ENCODE measurements at regions not wholly inside any gene's neighbourhood (a gene's known extent, or its start where the extent isn't known, plus 50 kb on each side); places are given as distances from the start of the nearest gene placed in this dataset.

- Histone ChIP-seq H3K36me3 (ENCODE audit: insufficient read depth, low read length) (no peaks in the 10 kb centered on the region), H3K79me2 (ENCODE audit: insufficient read depth, low read length) (no peaks in the 10 kb centered on the region), H3K4me3 (ENCODE audit: insufficient read depth, low read length) (no peak overlapping the region), H3K27me3 (ENCODE audit: insufficient read depth, low read length) (no peaks in the 10 kb centered on the region), H4K20me1 (ENCODE audit: insufficient read depth, low read length) (no peaks in the 10 kb centered on the region), H3K9me3 (ENCODE audit: low read depth, low read length) (no peaks in the 10 kb centered on the region), H3K4me2 (ENCODE audit: insufficient read depth, low read length) (no peak overlapping the region), H2AFZ (ENCODE audit: low read length) (peak overlapping the region; percentile 49), H3K27ac (ENCODE audit: low read depth, low read length) (no peak overlapping the region), H3K4me1 (ENCODE audit: insufficient read depth, low read length) (peaks cover 5% of the 10 kb centered on the region)
- TF ChIP-seq, protein P1, sequence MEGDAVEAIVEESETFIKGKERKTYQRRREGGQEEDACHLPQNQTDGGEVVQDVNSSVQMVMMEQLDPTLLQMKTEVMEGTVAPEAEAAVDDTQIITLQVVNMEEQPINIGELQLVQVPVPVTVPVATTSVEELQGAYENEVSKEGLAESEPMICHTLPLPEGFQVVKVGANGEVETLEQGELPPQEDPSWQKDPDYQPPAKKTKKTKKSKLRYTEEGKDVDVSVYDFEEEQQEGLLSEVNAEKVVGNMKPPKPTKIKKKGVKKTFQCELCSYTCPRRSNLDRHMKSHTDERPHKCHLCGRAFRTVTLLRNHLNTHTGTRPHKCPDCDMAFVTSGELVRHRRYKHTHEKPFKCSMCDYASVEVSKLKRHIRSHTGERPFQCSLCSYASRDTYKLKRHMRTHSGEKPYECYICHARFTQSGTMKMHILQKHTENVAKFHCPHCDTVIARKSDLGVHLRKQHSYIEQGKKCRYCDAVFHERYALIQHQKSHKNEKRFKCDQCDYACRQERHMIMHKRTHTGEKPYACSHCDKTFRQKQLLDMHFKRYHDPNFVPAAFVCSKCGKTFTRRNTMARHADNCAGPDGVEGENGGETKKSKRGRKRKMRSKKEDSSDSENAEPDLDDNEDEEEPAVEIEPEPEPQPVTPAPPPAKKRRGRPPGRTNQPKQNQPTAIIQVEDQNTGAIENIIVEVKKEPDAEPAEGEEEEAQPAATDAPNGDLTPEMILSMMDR (IDR thresholded peaks at IDR 0.05; ENCODE audit: extremely low read depth, low read depth, low read length), result no peak
- DNase-seq (ENCODE audit: insufficient read length, low spot score, missing footprints), result peak; percentile 35
Observed at GRCh38 chr5:43785198-43785597, 182.2 kb downstream of the NNT start.

GRCh38 chr5:43780586-43780985 is 177.6 kb downstream of the NNT start:
- Histone ChIP-seq H3K36me3 (ENCODE audit: insufficient read depth, low read length) (no peaks in the 10 kb centered on the region), H2AFZ (ENCODE audit: low read length) (peak overlapping the region; percentile 14), H3K79me2 (ENCODE audit: insufficient read depth, low read length) (no peaks in the 10 kb centered on the region), H4K20me1 (ENCODE audit: insufficient read depth, low read length) (no peaks in the 10 kb centered on the region), H3K4me3 (ENCODE audit: insufficient read depth, low read length) (no peak overlapping the region), H3K27me3 (ENCODE audit: insufficient read depth, low read length) (no peaks in the 10 kb centered on the region), H3K4me1 (ENCODE audit: insufficient read depth, low read length) (peaks cover 5% of the 10 kb centered on the region), H3K9me3 (ENCODE audit: low read depth, low read length) (no peaks in the 10 kb centered on the region), H3K27ac (ENCODE audit: low read depth, low read length) (peak overlapping the region; percentile 68), H3K4me2 (ENCODE audit: insufficient read depth, low read length) (no peak overlapping the region)
- DNase-seq (ENCODE audit: insufficient read length, low spot score, missing footprints), result peak; percentile 76
- TF ChIP-seq, protein P1 (IDR thresholded peaks at IDR 0.05; ENCODE audit: extremely low read depth, low read depth, low read length), result no peak

DNA sequence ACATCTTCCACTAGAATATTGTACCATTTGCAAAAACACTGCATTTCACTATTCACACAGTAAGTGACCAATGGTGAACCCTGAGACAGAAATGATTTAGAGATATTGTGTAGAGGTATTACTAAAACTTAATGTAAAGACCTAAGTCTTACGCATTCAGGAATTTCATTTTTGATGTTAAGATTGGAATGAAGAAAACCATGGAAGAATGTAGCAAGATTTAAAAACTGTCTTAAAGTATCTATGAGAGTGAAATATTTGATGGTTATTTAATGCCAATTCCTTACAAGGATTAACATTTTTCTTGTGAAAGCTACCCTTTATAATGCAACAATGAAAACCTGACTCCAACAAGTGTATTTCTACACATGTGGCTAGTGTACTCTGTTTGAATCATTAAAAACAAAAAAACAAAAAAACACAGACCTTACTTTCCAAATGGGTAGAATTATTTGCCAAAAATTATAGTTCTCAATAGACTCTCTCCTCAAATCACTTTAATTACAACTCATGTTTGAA is 172.0 kb downstream of the NNT start:
- no peaks in the 10 kb centered on the region for H3K27me3 ChIP-seq (ENCODE audit: insufficient read depth, low read length)
- H3K36me3 ChIP-seq (ENCODE audit: insufficient read depth, low read length), result no peaks in the 10 kb centered on the region
- no peak overlapping the region for H3K4me2 ChIP-seq (ENCODE audit: insufficient read depth, low read length)
- no peaks in the 10 kb centered on the region for H3K79me2 ChIP-seq (ENCODE audit: insufficient read depth, low read length)
- H2AFZ ChIP-seq (ENCODE audit: low read length), result no peak overlapping the region
- no peak overlapping the region for H3K27ac ChIP-seq (ENCODE audit: low read depth, low read length)
- DNase-seq (ENCODE audit: insufficient read length, low spot score, missing footprints), result no peak
- TF ChIP-seq, protein P1 (IDR thresholded peaks at IDR 0.05; ENCODE audit: extremely low read depth, low read depth, low read length), result no peak
- H3K9me3 ChIP-seq (ENCODE audit: low read depth, low read length), result no peaks in the 10 kb centered on the region
- H3K4me3 ChIP-seq (ENCODE audit: insufficient read depth, low read length), result no peak overlapping the region
- H4K20me1 ChIP-seq (ENCODE audit: insufficient read depth, low read length), result no peaks in the 10 kb centered on the region
- peaks cover 18% of the 10 kb centered on the region for H3K4me1 ChIP-seq (ENCODE audit: insufficient read depth, low read length)

- peak overlapping the region; percentile 95 for H3K27ac ChIP-seq (ENCODE audit: low read depth, low read length)
- no peak for DNase-seq (ENCODE audit: insufficient read length, low spot score, missing footprints)
- H3K27me3 ChIP-seq (ENCODE audit: insufficient read depth, low read length), result no peaks in the 10 kb centered on the region
- H3K4me3 ChIP-seq (ENCODE audit: insufficient read depth, low read length), result no peak overlapping the region
- no peak overlapping the region for H2AFZ ChIP-seq (ENCODE audit: low read length)
- H3K79me2 ChIP-seq (ENCODE audit: insufficient read depth, low read length), result no peaks in the 10 kb centered on the region
- H3K4me1 ChIP-seq (ENCODE audit: insufficient read depth, low read length), result peaks cover 22% of the 10 kb centered on the region
- H3K4me2 ChIP-seq (ENCODE audit: insufficient read depth, low read length), result peak overlapping the region; percentile 21
- TF ChIP-seq, protein P1 (IDR thresholded peaks at IDR 0.05; ENCODE audit: extremely low read depth, low read depth, low read length), result no peak
- no peaks in the 10 kb centered on the region for H3K36me3 ChIP-seq (ENCODE audit: insufficient read depth, low read length)
- no peaks in the 10 kb centered on the region for H4K20me1 ChIP-seq (ENCODE audit: insufficient read depth, low read length)
- H3K9me3 ChIP-seq (ENCODE audit: low read depth, low read length), result no peaks in the 10 kb centered on the region
Observed at GRCh38 chr5:43773478-43773844, 170.5 kb downstream of the NNT start.
